GM23338 (cell line): ENCODE measurements at regions not wholly inside any gene's neighbourhood (a gene's known extent, or its start where the extent isn't known, plus 50 kb on each side); places are given as distances from the start of the nearest gene placed in this dataset.

ENCODE experiments used
- ATAC-seq: fragments of 200-7000 bp; cut with Tn5 transposase; 3 replicates; pipeline ENCODE4 v1.9.1; 2020
- DNase-seq: peaks from one replicate; pipeline ENCODE4 v3.0.0-alpha.2; 2015; ENCODE audit warnings: low spot score
- H2AFZ ChIP-seq: fragments of 200-600 bp; sonication (generic); 2 replicates; pipeline ENCODE4 v1.8.0; 2016; ENCODE audit warnings: antibody characterized with exemption, mild to moderate bottlenecking, moderate library complexity
- H3F3A ChIP-seq: fragments of 200-600 bp; sonication (generic); replicated peaks from 2 replicates; pipeline ENCODE4 v1.8.0; 2017; ENCODE audit warnings: antibody characterized with exemption, mixed run types, low read depth
- H3K27ac ChIP-seq: fragments of 200-600 bp; sonication (generic); 2 replicates; pipeline ENCODE4 v1.6.1; 2016; ENCODE audit warnings: low read depth
- H3K27me3 ChIP-seq: fragments of 200-600 bp; sonication (generic); 2 replicates; pipeline ENCODE4 v1.8.0; 2016; ENCODE audit warnings: mild to moderate bottlenecking, mixed run types, moderate library complexity; ENCODE audit not compliant: insufficient read depth
- H3K36me3 ChIP-seq: fragments of 200-600 bp; sonication (generic); 2 replicates; pipeline ENCODE4 v1.8.0; 2016; ENCODE audit warnings: mild to moderate bottlenecking; ENCODE audit not compliant: insufficient read depth
- H3K4me1 ChIP-seq: fragments of 200-600 bp; sonication (generic); 2 replicates; pipeline ENCODE4 v1.8.0; 2016; ENCODE audit warnings: mild to moderate bottlenecking, moderate library complexity; ENCODE audit not compliant: insufficient read depth
- H3K4me2 ChIP-seq: fragments of 200-600 bp; sonication (generic); 2 replicates; pipeline ENCODE4 v1.7.1; 2017; ENCODE audit warnings: mixed run types
- H3K4me3 ChIP-seq: fragments of 200-600 bp; sonication (generic); 2 replicates; pipeline ENCODE4 v1.6.1; 2016; ENCODE audit warnings: mixed run types
- H3K79me2 ChIP-seq: fragments of 200-600 bp; sonication (generic); replicated peaks from 2 replicates; pipeline ENCODE4 v1.8.0; 2017; ENCODE audit warnings: mild to moderate bottlenecking; ENCODE audit not compliant: insufficient read depth
- H3K9me2 ChIP-seq: fragments of 200-600 bp; sonication (generic); 2 replicates; pipeline ENCODE4 v1.8.0; 2017; ENCODE audit not compliant: insufficient read depth
- H4K20me1 ChIP-seq: fragments of 200-600 bp; sonication (generic); replicated peaks from 2 replicates; pipeline ENCODE4 v1.8.0; 2017; ENCODE audit warnings: mild to moderate bottlenecking; ENCODE audit not compliant: insufficient read depth
- H3K27ac Mint-ChIP-seq: 2 replicates; pipeline ENCODE4 v1.8.0; 2020; ENCODE audit warnings: inconsistent platforms, mild to moderate bottlenecking, moderate library complexity, mixed read lengths
- H3K27me3 Mint-ChIP-seq: 3 replicates; pipeline ENCODE4 v1.8.0; 2022; ENCODE audit warnings: low read depth, mild to moderate bottlenecking, moderate library complexity, mixed read lengths, inconsistent platforms; ENCODE audit not compliant: insufficient read depth, poor library complexity
- H3K36me3 Mint-ChIP-seq: 3 replicates; pipeline ENCODE4 v1.8.0; 2021; ENCODE audit warnings: low read depth, mild to moderate bottlenecking, inconsistent platforms, moderate library complexity, mixed read lengths
- H3K4me1 Mint-ChIP-seq: 3 replicates; pipeline ENCODE4 v1.8.0; 2020; ENCODE audit warnings: mild to moderate bottlenecking, inconsistent platforms, mixed read lengths
- H3K4me3 Mint-ChIP-seq: 3 replicates; pipeline ENCODE4 v1.8.0; 2021; ENCODE audit warnings: moderate library complexity, mild to moderate bottlenecking, inconsistent platforms, mixed read lengths
- H3K9me3 Mint-ChIP-seq: 3 replicates; pipeline ENCODE4 v1.8.0; 2020; ENCODE audit warnings: moderate library complexity, mild to moderate bottlenecking, inconsistent platforms, mixed read lengths
- EZH2 ChIP-seq: fragments of 200-600 bp; sonication (generic); IDR thresholded peaks from one replicate; pipeline ENCODE4 v1.8.0; 2017; ENCODE audit warnings: antibody characterized with exemption, mild to moderate bottlenecking, low read depth; ENCODE audit not compliant: unreplicated experiment
- EZH2phosphoT487 ChIP-seq: fragments of 200-600 bp; sonication (generic); IDR thresholded peaks from one replicate; pipeline ENCODE4 v1.8.1; 2018; ENCODE audit warnings: antibody characterized with exemption; ENCODE audit not compliant: unreplicated experiment
- NANOG ChIP-seq: IDR thresholded peaks from 2 replicates; pipeline ENCODE4 v1.6.1; 2016; ENCODE audit warnings: antibody characterized with exemption, borderline replicate concordance
- POLR2AphosphoS5 ChIP-seq: IDR thresholded peaks from 2 replicates; pipeline ENCODE4 v1.6.1; 2016; ENCODE audit warnings: antibody characterized with exemption, low read depth
- STAT1 ChIP-seq: IDR thresholded peaks from one replicate; pipeline ENCODE4 v1.6.1; 2016; ENCODE audit warnings: antibody characterized with exemption; ENCODE audit not compliant: unreplicated experiment
- ZNF114 ChIP-seq: fragments of 250-450 bp; sonication (Bioruptor Pico); IDR thresholded peaks from 2 replicates; pipeline ENCODE4 v1.5.0; 2020; ENCODE audit warnings: mild to moderate bottlenecking, moderate library complexity
- ZNF331 ChIP-seq: fragments of 250-450 bp; sonication (Bioruptor Pico); IDR thresholded peaks from 2 replicates; pipeline ENCODE4 v1.5.0; 2020; ENCODE audit warnings: low read depth, mild to moderate bottlenecking, moderate library complexity
- TF ChIP-seq, protein P1 (sequence below): IDR thresholded peaks from one replicate; pipeline ENCODE4 v1.6.1; 2018; ENCODE audit warnings: antibody characterized with exemption; ENCODE audit not compliant: unreplicated experiment

GRCh38 chr19:29448046-29448445 lies 77.7 kb upstream of the VSTM2B start (continued):
- TF ChIP-seq ZNF114 (CRISPR knock-in tag), result no peak
- no peak for TF ChIP-seq EZH2
- no peak for TF ChIP-seq ZNF331
- TF ChIP-seq NANOG, result no peak
- no peak for TF ChIP-seq EZH2phosphoT487
- TF ChIP-seq STAT1, result no peak
- no peak for TF ChIP-seq POLR2AphosphoS5

GRCh38 chr19:29449371-29449770 lies 76.4 kb upstream of the VSTM2B start:
- no peaks in the 10 kb centered on the region for H3K4me1 Mint-ChIP-seq
- H3K9me3 Mint-ChIP-seq, result peaks cover 13% of the 10 kb centered on the region
- Histone ChIP-seq H3K9me2 (no peaks in the 10 kb centered on the region; the same call in 1 of the 2 replicates), H3K4me1 (no peaks in the 10 kb centered on the region), H3K4me3 (no peak overlapping the region), H3K79me2 (no peaks in the 10 kb centered on the region), H4K20me1 (no peaks in the 10 kb centered on the region), H3F3A (no peaks in the 10 kb centered on the region), H3K27ac (no peak overlapping the region), H3K27me3 (no peaks in the 10 kb centered on the region), H3K36me3 (no peaks in the 10 kb centered on the region), H3K4me2 (no peak overlapping the region), H2AFZ (no peak overlapping the region)
- no peak overlapping the region for H3K27ac Mint-ChIP-seq
- H3K36me3 Mint-ChIP-seq, result no peaks in the 10 kb centered on the region
- TF ChIP-seq NANOG (no peak), EZH2phosphoT487 (no peak), ZNF114 (CRISPR knock-in tag) (no peak)
- TF ChIP-seq, protein P1, sequence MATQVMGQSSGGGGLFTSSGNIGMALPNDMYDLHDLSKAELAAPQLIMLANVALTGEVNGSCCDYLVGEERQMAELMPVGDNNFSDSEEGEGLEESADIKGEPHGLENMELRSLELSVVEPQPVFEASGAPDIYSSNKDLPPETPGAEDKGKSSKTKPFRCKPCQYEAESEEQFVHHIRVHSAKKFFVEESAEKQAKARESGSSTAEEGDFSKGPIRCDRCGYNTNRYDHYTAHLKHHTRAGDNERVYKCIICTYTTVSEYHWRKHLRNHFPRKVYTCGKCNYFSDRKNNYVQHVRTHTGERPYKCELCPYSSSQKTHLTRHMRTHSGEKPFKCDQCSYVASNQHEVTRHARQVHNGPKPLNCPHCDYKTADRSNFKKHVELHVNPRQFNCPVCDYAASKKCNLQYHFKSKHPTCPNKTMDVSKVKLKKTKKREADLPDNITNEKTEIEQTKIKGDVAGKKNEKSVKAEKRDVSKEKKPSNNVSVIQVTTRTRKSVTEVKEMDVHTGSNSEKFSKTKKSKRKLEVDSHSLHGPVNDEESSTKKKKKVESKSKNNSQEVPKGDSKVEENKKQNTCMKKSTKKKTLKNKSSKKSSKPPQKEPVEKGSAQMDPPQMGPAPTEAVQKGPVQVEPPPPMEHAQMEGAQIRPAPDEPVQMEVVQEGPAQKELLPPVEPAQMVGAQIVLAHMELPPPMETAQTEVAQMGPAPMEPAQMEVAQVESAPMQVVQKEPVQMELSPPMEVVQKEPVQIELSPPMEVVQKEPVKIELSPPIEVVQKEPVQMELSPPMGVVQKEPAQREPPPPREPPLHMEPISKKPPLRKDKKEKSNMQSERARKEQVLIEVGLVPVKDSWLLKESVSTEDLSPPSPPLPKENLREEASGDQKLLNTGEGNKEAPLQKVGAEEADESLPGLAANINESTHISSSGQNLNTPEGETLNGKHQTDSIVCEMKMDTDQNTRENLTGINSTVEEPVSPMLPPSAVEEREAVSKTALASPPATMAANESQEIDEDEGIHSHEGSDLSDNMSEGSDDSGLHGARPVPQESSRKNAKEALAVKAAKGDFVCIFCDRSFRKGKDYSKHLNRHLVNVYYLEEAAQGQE, result no peak
- no peak for ATAC-seq
- H3K27me3 Mint-ChIP-seq, result peaks cover 7% of the 10 kb centered on the region
- DNase-seq, result no peak
- H3K4me3 Mint-ChIP-seq, result no peak overlapping the region

DNA sequence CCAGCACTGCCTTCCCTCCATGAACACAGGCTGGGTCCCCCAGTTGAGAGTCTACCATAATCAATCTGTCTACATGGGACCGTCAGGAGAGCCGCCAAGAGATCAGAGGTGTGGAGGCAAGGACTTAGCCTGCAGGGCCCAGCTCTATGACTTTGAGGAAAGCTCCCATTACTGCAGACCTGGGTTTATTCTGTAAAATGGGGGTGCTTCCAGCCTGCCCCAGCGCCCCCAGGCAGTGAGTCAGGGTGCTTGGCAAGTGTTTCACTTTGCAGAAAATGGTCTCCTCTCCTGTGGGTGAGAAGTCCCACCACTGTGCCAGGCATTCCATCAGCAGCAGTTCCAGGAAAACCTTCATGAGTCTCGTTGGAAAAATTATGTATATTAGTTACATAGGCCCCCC lies 75.5 kb upstream of the VSTM2B start:
- H3K9me2 ChIP-seq, result no peaks in the 10 kb centered on the region; the same call in 1 of the 2 replicates
- DNase-seq (no peak), ATAC-seq (no peak)
- H2AFZ ChIP-seq, result no peak overlapping the region
- no peaks in the 10 kb centered on the region for H3K4me1 Mint-ChIP-seq
- no peaks in the 10 kb centered on the region for H3K79me2 ChIP-seq
- no peak overlapping the region for H3K27ac ChIP-seq
- H3K36me3 ChIP-seq, result no peaks in the 10 kb centered on the region
- no peaks in the 10 kb centered on the region for H4K20me1 ChIP-seq
- H3K27me3 ChIP-seq, result no peaks in the 10 kb centered on the region
- TF ChIP-seq, protein P1, result no peak
- H3K4me3 Mint-ChIP-seq, result no peak overlapping the region
- peaks cover 7% of the 10 kb centered on the region for H3K27me3 Mint-ChIP-seq
- peaks cover 9% of the 10 kb centered on the region; the same call in 1 of the 3 replicates for H3K9me3 Mint-ChIP-seq
- H3F3A ChIP-seq, result no peaks in the 10 kb centered on the region
- H3K4me2 ChIP-seq, result no peak overlapping the region
- no peak overlapping the region for H3K27ac Mint-ChIP-seq
- H3K4me1 ChIP-seq, result no peaks in the 10 kb centered on the region
- H3K4me3 ChIP-seq, result no peak overlapping the region
- no peaks in the 10 kb centered on the region for H3K36me3 Mint-ChIP-seq
